ENCODE measurements at regions not wholly inside any gene's neighbourhood (a gene's known extent, or its start where the extent isn't known, plus 50 kb on each side); places are given as distances from the start of the nearest gene placed in this dataset.

DNA sequence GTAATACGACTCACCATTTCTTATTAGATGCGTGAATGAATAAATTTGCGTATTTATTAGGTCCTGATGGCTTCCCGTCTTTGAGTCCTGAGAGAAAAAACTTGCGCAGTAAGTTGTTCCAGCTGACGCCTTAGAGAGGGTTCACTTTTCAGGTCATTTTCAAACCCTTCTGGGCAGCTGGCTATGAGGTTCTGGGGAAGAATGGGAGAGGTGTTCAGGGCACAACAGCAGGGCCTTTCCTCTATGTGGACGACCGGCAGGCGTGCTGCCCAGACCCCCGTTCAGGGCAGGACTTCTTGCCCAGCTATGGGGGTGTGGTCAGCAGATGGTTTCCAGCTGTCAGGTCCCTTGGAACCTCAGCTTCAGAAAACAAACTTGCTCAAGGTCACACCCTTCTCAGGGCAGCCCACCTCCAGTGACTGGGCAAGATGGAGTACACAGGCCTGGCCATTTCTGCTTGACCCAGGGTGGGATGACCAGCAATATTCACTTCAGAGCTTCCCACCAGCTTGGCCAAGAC lies 61.1 kb upstream of the TNP1 start:
- no peak for DNase-seq (ENCODE audit: low spot score)

DNA sequence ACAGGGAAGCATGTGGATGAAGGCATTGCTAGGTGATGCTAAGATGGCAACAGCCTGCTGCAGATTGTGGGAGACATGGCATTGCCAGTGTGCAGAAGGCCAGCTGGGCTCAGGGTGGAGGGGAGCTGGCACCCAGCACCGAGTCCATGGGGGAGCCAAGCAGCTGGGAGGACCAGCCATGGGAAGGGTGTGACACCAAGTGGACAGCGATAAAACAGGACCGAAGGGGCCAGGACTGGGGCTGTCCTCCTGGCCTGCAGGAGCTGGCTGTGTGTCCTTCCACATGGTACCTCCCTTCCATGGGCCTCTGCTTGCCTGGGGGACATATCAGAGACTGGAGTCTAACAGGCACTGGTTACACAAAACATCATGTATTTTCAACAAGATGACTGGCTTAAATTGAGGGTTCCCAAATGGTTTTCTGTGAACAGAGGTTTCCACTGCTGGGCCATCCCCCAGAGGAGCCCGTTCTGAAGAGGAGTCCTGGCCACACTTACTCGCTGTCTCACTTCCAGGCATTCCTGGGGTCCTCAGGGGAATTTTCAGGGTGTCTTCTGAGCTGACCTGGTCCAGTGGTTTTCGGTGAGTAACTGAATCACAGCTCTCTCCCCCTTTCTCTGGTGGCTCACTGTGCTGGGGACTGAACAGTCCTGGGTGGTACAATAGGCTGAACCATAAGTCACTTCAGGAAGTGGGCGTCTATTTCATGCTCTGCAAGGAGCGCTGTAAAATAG lies 60.4 kb upstream of the TNP1 start:
- DNase-seq (ENCODE audit: low spot score): no peak

- DNase-seq (ENCODE audit: low spot score): no peak
These were observed 58.3 kb upstream of the TNP1 start for GRCh38 chr2:216918088-216918680.

- DNase-seq (ENCODE audit: low spot score): no peak
These were observed 57.2 kb upstream of the TNP1 start for GRCh38 chr2:216916956-216917650.

DNA sequence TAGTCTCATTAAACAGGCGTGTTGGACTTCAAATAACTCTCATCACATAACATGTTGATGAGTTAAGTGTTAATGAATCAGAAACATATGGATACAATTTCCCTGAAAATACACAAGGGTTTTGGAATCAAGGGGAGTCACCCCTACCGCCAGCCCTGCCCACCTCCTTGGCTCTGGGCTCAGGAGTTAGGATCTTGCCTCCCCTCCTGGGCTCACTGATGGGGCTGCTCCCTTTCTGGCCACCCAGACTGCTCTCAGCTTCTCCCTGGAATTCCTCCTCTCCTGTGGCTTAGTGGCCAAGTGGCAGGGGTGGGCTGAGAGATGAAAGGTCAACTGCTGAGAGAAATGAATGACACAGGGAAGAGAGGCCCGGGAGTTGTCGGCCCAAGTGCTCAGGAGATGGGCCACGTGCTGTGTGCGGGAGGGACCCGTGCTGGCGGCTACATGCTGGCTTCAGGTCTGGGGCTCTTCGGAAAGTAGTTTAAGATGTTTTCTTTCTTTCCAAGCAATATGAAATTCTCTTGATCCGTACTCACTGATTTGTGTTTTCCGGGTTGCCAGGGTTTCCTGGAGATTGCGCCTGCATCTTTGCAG lies 55.8 kb upstream of the TNP1 start:
- DNase-seq (ENCODE audit: low spot score): no peak

GRCh38 chr2:216914491-216914890 lies 54.6 kb upstream of the TNP1 start:
- DNase-seq (ENCODE audit: low spot score): no peak

DNA sequence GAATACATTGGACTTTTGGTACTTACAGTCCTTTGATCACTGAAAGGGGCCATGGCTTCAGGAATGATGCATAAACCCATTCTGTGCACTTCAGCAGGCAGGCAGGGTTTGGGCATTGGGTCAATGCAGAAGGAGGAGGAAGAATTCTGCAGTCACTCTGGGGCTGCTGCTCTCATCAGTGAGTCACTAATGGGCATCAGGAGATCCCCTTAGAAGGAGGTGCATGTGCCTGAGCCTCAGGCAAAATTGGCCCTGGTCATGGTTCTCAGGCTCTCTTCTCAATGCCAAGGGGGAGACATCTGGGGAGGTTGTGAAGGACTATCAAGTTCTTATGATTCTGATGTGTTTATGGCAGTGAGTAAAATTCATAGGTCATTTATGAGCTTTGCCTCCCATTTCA lies 52.0 kb upstream of the TNP1 start:
- DNase-seq (ENCODE audit: low spot score): no peak

- peak; percentile 24 for DNase-seq (ENCODE audit: low spot score)
These were observed 51.1 kb upstream of the TNP1 start for GRCh38 chr2:216911008-216911407.

DNA sequence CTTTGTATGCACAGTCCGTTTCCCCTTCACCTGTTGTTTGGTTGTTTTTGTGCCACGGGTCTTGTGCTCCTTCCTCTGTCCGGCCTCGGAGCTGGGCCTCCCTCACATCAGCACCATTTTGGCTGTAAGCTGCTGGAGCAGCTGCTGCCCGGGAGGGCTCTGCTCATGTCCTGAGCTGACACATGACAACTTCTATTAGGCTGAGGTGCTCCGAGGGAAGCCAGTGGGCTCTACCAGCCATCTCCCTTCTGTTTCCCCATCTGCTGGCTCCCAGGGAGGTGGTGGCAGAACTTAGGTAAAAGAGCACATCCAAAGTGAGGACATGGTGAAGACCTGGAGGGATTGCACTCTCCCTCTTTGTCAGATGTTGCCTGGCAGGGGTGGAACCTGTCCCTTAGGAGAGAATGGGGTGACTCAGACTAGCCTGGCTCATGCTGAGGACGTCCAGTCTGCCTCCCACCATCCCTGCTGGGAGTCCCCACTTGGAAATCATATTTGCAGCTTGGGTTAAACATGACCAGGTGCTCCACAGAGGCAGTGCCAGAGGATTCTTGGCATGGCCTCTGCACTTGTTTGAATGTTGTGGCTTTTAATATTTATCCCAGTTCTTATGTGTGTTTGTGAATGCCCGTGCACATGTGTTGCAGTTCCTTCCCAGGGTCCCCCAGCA lies 49.8 kb upstream of the TNP1 start:
- peak; percentile 89 for DNase-seq (ENCODE audit: low spot score)

Small RNA genes in the stretch of these regions (small RNA-seq; reads per million reads assigned to genes)
- 0 reads per million in 2 experiments for gene RF01983
